HG03196 (cell line): ENCODE measurements at regions not wholly inside any gene's neighbourhood (a gene's known extent, or its start where the extent isn't known, plus 50 kb on each side); places are given as distances from the start of the nearest gene placed in this dataset.

Experiments used
- ATAC-seq: cut with Tn5 transposase; IDR thresholded peaks from one replicate; pipeline ENCODE4 v1.9.1; 2021; ENCODE audit not compliant: unreplicated experiment

DNA sequence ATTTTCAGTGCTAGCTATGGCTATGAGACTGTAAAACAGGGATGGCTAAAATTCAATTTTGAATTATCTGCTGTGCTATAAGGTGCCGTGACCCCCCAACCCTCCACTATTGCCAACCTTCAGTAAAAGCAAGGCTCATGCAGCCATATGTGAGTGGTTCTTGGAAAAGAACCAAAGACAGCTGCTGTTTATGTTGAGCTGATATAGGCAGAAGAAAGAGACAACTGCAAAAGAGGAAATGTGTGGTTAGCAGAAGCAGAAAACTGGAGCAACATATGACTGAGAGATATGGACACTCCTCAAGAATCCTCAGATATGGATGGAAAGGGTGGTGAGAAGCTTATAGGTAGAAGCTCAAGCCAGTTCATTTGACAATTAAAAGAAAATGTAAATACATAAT, 200.3 kb downstream of the TLE1 start:
- no peak for ATAC-seq

DNA sequence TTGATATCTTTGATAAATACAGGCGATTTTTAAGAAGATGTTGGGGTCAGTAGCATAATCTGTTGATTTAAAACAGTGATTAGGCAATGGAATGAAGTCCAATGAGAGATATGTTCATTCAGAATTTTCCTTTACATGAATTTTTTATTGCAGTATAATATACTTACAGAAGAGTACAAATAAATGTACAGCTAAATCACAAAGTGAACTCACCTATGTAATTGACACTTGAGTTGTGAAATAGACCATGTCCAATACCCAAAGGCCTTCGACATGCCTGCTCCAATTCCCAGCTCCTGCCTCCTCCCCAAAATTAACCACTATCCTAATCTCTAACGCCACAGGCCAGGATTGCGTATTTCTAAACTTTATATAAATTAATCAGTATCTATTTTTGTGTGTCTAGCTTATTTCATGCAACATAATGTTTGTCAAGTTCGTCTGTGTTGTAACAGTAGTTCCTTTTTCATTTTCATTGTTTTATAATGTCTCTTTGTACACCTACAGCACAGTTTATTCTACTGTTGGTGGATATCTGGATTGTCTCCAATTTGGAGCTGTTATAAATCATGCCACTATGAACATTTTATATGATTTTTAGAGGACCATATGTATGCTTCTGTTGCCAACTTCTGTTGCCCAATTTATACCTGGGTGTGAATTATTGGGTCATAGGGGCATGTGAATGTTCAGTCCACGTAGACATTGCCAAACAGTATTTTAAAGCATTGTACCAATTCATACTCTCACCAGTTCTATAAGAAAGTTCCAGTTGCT, 208.3 kb downstream of the TLE1 start:
- ATAC-seq, result no peak

DNA sequence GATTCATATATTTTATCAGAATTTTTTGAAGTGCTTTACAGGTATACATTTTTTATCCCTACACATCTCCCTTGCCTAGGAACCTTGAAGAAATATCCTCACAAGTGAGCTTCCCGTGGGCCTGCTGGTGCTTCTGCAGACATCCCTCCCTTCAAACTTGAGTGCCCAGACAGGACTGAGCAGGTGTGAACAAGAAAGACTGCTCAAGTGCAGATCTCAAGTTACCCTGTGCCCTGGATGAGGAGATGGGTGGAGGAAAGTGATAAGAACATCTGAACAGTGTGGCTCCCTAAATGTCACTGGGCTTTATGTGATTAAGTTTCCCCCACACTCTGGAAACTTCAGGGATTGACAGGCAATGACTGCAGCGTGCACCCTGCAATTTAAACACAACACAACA, 209.8 kb downstream of the TLE1 start:
- no peak for ATAC-seq

DNA sequence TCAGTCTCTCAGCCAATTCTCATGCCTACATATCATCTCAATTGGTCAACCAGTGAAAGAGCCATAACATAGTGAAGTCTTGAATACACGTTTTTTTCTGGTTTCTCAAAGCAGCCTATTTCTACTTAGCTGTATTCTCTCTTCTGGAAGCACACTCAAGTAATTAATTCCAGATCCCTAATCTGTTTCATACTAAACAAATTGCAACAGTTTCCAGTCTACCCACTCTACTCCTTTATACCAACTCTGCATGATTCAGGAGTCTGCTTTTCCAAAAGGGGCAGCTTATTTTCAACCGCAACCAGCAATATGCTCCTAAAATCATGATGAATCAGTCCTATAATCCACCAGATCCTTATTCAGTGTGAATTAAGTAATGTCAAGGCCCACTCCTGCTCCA, 211.7 kb downstream of the TLE1 start:
- no peak for ATAC-seq

DNA sequence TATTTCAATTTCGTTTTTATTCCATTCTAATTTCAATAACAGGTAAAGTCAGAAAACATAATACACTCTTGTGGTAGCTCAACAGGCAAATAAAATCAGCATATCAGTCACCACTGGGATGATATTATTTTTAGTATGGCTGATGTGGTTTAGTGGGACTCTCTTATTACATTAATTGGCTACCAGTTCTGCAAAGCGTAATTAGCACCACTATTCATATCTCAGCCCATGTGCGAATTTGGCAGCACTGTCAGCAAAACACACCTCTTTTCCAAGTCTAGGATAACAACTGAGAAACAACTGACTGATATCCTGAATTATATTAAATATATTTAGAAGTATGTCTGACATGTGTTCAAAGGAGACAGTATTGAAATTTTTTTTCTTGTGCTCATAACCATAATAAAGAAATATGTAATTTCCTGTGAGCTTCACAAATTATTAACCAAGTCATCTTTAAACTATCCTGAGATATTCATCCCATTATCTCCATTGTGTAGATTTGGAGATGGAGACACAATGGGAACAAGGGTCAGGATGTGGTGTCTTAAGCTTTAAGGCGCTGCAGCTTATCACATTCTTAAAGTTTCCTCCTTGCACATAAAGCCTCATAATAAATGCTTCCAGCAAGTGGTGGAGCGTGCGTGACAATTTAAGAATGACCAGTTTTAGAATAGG, 212.4 kb downstream of the TLE1 start:
- ATAC-seq, result no peak

DNA sequence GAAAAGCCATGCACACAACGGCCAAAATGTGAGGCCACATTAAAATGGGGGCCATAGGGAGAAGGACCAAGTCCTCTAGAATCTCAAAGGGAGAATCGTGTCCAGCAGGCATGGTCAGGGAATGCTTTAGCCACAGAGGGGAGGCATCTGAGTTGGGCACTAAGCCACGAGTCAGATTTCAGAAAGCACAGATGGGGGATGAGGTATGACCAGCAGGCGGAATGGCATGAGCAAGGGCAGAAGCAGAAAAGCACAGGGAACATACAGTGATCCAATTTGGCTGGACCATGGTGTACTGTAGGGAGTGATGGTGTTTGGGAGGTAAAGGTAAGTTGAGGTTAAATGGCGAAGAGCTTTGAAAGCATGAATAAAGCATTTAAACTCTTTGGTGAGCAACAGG, 214.6 kb downstream of the TLE1 start:
- no peak for ATAC-seq

DNA sequence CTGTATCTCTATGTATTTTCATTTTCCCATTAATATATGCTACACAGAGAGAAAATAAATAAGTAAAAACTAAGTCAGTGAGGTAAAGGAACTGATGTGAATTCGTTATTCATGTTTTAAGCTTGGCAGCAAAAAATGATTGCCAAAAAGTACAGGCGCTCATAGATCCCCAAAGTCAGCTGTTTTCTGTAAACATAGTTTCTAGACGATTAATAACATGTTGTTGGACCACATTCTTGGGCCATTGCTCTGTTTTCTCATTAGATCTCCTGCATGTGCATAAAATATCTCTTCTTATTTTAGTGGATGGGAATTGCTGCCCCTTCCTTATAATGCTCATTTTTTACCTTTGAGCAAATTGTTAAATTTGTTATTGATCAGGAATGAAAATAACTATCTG, 215.2 kb downstream of the TLE1 start:
- no peak for ATAC-seq

DNA sequence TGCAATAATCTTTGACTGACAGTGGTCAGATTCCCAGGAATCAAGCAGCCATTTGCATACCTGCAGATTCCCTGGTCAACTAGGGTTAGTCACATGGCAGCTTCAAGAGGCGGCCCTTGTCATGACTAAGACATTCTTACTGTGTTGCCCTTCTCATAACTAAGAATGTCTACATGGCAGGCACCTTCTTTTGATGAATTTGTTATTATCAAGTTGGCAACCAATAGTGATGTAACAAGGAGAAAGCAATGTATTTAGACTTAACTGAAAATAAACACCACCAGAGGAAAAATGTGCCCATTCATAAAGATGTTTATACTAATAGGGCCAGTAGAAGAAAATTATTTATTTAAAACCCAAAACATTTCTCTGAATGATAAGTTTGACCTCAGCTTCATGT, 215.6 kb downstream of the TLE1 start:
- no peak for ATAC-seq

DNA sequence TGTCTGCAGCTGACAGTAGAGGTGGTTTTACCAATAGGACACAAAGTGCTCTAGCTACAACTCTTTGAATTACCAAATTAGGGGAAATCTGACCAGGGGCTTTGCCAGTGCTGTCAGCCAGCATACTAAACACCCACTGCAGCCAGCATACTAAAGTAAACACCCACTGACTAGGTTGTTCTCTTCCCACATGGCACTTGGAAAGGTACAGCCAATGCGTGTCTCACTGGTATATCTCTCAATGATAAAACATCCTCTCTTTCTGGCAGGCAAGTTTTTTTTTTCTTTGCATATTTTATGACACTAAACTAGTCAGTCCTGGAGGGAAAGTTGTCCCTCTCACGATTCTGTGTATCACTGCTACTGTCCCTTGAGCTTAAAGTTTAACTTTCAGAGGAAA, 216.1 kb downstream of the TLE1 start:
- no peak for ATAC-seq

DNA sequence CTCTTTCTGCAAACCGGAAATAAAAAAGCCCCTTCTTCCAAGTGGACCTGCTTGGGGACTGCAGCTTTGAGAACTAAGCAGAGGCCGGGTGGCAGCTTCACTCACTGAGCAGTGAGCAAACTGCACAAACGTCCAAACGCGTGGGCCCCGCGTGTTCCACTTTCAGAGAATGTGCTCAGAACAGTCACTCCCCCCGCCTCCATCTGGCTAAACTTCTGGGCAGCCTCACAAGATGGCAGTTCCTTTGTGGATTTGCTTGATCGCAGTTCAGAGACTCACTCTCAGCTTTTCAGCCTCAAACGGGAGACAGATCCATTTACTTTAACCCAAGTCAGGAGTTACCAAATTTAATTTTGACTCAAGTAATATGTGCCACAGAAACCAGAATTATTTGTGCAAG, 216.6 kb downstream of the TLE1 start:
- no peak for ATAC-seq

DNA sequence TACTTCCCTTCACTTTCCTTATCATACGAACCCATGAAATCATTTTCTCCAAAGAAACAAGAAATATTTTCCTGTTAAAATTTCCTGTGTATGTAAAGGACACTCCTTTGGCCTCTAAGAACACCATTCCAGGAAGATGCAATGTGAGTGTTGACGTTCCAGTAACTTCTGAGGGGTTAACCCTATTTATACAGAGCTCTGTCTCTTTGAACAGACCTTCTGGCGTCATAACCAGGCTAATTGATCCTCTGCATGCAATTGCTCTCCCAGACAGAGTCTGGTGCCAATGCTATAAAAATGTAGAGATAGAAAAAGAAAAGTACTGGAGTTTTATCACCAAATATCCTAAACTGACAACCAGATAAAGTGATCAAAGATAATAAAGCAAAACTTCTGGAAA, 218.5 kb downstream of the TLE1 start:
- ATAC-seq, result no peak

DNA sequence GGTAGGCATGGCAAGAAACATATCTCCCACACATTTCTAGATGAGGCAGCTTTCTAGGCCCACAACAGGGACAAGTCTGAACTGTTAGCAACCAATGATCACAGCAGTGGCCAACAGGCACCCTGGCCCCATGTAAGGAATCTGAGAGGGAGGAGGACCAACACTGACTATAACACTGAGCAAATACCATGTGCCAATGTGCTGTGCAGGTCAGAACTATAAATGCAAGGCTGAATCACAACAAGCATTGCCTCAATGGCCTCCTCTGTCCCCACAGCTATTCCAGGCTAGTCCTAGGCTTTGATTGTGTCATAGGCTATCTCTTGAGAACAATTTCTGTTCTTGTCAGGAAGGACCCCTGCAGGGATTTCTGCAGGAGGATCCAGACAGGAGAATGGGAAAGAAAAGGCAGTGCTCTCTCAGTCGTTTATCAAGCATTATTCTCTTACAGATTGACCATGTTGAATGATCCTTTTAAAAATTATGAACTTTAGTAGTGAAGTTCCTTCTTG, 221.2 kb downstream of the TLE1 start:
- no peak for ATAC-seq

DNA sequence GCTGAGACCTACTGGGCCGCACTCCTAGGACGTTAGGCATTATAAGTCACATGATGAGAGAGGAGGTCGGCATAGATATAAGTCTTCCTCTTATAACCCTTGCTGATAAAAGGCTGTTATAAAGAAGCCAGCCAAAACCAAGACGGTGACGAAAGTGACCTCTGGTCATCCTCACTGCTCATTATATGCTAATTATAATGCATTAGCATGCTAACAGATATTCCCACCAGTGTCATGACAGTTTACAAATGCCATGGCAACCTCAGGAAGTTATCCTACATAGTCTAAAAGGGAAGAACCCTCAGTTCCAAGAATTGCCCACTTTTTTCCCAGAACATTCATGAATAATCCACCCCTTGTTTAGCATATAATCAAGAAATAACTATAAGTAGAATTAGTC, 222.4 kb downstream of the TLE1 start:
- ATAC-seq, result no peak

DNA sequence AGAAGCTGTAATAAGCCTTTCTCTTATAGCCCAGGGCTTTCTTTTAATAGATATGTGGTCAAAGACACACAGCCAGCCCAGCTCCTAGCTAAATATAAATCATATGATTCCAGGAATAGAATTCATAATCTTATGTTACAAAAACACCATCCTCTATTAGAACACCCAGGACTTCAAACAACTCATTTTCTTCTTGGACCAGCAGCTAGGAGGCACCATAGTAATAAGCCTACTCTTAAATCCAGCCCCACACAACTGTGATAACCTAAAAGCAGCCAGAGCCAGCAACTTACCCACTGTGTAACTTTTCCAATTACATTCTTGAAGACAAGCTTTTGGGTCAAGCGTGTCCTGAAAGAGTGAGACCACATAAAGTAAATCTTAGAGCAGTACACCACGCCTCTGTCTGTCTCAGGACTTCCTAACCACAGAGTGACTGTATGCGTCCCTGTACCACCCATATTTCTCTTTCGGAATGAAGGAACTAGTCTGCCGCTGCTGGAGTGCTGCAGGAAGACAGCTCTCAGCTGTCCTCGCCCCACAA, 223.8 kb downstream of the TLE1 start:
- ATAC-seq, result no peak

DNA sequence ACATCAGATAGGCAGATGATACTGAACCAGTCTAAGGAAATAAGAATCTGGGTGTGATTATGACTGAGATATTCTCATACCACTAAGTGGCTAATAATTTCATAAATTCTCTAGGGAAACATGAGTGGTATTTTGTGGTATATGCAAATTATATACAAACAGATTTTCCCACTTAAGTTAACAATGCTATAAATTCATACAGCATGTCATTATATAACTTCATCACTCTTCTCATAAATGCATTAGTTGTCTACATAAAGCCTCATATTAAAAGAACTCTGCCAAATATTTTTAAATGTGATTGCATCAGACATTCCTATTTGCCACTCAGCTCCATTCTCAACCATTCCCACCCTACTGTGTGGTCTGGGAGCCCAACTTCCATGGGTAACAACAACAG, 226.5 kb downstream of the TLE1 start:
- no peak for ATAC-seq

DNA sequence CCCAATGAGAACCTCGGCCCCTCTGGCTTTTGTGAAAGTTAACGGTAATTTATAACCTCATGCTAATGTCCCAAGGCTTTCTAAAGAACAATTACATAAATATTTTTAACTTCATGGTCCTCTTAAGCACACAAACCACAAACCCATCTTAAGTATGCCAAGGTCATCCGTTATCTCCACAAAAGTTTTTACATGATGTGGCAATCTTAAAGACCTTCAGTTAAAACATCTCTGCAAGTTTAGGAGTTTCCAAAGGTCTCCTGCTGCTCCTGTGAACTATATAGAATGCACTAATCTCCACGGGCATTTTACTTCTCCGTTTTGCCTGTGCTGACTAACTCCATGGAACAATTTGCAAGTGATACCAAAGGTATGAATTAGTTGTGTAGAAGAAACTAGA, 228.2 kb downstream of the TLE1 start:
- ATAC-seq, result no peak

DNA sequence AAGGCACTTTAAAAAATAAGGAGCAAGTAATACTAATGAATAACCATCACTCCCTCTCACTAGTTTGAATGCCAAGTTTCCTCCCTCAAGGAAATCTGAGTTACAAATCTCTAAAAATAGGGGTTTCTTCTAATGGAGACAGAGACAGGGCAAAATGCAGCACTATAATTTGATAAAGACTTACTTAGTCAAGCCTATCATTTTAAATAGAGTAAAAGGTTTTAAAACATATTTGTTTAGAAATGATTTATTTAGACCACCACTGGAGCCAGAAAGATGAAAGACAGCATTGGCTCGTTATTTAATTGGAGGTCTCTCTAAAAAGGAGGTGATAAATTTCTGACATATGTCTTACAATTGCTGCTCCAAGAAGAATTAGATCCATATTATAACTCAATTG, 228.7 kb downstream of the TLE1 start:
- no peak for ATAC-seq

DNA sequence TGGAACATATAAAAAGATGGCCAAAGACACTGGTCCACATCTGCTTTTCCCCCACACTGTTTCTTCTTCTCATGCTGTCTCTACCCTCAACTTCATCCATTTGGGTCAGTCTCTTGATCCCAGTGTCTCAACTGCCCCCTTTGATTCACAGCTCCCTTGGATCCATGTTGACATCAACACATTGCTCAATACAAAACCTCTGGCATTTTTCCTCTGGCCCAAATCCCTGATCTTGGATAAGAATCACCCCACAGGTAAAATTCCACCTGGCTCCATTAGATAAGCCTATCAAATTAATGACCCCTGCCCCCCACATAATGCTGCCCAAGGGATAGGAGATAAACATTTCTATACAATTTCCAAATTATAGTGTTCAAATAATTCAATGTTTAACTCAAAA, 229.8 kb downstream of the TLE1 start:
- no peak for ATAC-seq

DNA sequence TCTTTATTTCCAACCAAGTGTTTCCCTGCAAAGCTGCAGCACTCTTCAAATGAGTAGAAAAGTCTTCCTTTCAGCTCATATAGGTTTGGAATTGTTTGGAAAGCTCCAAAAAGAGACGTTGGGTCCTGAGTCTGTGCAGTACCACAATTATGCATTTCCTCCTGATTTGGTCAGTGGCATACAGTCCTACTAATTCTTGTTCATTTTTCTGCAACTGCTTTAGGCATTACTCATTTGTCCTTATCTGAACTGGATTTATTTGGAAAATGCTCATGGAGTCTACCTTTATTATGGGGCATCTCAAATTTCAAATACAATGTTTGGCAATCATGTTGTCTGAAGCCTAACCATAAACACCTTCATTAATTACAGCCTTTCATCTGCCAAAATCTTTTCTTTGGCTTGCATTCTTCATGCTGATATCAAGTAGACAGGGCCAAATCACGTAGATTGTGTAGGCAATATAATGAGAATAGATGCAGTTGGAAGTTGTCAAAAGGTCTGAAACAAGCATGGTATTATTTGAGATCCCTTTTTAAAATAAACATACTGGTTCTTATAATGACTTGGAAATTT, 232.8 kb downstream of the TLE1 start:
- no peak for ATAC-seq

DNA sequence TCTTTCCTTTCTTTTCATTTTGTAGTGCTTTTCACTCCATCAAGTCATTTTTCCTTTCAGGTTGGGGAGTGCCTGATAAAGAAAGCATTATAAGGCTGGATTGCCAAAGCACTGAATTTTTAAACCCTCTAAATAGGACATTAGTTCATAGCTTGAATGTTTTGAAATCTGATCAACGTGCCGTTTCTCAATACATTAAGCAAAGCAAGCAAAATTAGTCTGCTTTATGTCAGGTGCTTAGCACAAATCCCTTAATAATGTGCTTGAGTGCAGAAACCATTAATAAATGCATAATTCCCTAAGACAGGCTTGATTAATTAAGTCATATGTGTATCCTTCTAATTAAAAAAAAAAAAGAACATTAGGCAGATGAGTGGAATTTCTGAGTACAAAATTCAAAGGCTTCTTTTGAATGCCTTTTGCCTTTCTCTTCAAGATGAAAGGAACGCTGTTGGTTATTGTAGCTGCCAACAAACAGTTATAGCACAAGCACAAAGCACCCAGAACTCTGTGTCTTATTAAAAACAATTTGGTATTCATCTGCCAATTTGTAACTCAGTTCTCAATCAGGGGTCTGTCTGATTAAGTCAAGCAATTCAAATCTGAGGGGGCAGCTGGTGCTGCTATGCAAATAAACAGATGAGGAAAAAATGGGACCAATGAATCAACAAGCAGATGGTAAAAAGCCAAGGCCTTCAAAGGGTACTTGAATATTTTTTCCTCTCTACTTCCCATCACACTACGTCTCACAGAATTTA, 233.7 kb downstream of the TLE1 start:
- no peak for ATAC-seq

DNA sequence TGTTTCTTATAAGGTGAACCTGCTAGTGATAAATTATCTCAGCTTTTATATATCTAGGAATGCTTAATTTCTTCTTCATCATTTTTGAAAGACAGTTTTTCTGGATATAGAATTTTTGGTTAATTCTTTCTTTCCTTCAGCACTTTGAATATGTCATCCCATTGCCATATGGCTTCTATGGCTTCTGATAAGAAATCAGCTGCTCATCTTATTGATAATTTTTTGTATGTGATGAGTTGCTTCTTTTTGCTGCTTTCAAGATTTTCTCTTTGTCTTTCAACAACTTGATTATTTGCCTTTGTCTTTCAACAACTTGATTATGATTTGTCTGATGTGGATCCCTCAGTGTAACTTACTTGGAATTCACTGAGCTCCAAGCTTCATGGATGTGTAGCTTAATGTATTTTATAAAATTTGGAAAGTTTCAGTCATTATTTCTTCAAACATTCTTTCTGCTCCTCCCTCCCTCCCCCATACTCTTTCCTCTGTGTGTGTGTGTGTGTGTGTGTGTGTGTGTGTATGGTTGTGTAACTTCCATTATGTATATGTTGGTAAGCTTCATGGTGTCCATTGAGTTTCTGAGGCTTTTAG, 243.9 kb downstream of the TLE1 start:
- ATAC-seq, result no peak
